ENCODE measurements at regions not wholly inside any gene's neighbourhood (a gene's known extent, or its start where the extent isn't known, plus 50 kb on each side); places are given as distances from the start of the nearest gene placed in this dataset.

DNA sequence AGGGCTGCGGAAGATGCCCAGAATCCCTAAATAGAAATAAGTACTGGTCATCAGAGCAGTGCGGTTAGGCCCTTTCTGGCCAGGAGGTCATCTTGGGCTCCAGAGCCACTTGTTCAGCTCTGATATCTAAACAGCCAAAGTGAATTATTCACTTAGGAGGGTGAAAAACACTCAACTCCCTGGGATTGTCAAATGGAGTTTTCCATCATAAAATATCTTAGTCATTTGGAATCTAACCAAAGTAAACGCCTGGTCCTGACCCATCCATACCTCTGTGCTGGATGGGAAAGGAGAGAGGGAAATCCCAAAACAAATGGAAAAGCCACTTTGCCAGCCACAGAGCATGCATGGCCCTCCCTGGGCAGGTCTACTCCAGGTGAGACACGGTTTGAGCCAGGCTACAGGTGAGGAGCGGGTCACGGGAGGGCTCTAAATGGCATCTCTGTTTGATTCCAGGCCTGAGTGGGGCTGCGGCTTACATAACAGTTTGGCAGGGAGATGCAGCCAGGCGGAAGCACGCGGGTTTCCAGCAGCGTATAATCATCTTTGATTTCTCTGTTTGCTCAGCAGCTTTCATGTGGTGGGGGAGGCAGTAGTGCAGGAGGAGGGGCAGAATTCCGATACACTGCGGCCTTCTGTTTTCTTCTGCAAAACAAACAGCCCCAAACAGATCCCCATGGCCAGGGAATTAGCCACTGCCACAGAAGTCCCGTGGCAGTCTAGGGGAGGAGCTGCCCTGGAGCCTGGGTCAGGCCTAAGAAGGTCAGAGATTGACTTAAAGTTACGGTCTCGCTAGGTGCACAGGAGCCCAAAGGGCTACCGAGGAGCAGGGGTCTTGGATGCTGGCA is 59.1 kb upstream of the ZNF648 start:
- TF ChIP-seq, protein P1, sequence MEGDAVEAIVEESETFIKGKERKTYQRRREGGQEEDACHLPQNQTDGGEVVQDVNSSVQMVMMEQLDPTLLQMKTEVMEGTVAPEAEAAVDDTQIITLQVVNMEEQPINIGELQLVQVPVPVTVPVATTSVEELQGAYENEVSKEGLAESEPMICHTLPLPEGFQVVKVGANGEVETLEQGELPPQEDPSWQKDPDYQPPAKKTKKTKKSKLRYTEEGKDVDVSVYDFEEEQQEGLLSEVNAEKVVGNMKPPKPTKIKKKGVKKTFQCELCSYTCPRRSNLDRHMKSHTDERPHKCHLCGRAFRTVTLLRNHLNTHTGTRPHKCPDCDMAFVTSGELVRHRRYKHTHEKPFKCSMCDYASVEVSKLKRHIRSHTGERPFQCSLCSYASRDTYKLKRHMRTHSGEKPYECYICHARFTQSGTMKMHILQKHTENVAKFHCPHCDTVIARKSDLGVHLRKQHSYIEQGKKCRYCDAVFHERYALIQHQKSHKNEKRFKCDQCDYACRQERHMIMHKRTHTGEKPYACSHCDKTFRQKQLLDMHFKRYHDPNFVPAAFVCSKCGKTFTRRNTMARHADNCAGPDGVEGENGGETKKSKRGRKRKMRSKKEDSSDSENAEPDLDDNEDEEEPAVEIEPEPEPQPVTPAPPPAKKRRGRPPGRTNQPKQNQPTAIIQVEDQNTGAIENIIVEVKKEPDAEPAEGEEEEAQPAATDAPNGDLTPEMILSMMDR (conservative IDR thresholded peaks at IDR 0.05 in 1 of 2, IDR thresholded peaks at IDR 0.05 in 1 of 2; ENCODE audit: low read depth in 1 of 2, low read length in 2 of 2): no peak
- TF ChIP-seq EZH2 (IDR thresholded peaks at IDR 0.05; ENCODE audit: low read length, missing control alignments): no peak
- Histone ChIP-seq H3K36me3 (ENCODE audit: control insufficient read depth, insufficient read depth, low read length) (no peaks in the 10 kb centered on the region), H3K27me3 (ENCODE audit: control insufficient read depth, insufficient read depth, low read length) (no peaks in the 10 kb centered on the region), H3K4me1 (ENCODE audit: control insufficient read depth, extremely low read depth, insufficient read depth, low read length) (no peaks in the 10 kb centered on the region), H3K9me3 (ENCODE audit: control insufficient read depth, insufficient read depth, low read depth, low read length) (no peaks in the 10 kb centered on the region), H3K4me2 (ENCODE audit: extremely low read depth, insufficient read depth, low read length) (no peak overlapping the region), H4K20me1 (ENCODE audit: control insufficient read depth, extremely low read depth, insufficient read depth, low read length) (no peaks in the 10 kb centered on the region), H3K9ac (ENCODE audit: insufficient read depth, low read length) (no peak overlapping the region), H3K4me3 (replicated peaks in 1 of 4; ENCODE audit: control extremely low read depth in 1 of 4, insufficient read depth in 1 of 4, low read depth in 3 of 4, low read length in 4 of 4) (no peak overlapping the region), H3K27ac (ENCODE audit: insufficient read depth, low read length) (no peak overlapping the region), H3K79me2 (ENCODE audit: control insufficient read depth, insufficient read depth, low read length) (no peaks in the 10 kb centered on the region), H2AFZ (ENCODE audit: low read length) (no peak overlapping the region)
- DNase-seq (ENCODE audit: low read depth in 2 of 2): peak in 1 of 2 donors; percentile 80

DNA sequence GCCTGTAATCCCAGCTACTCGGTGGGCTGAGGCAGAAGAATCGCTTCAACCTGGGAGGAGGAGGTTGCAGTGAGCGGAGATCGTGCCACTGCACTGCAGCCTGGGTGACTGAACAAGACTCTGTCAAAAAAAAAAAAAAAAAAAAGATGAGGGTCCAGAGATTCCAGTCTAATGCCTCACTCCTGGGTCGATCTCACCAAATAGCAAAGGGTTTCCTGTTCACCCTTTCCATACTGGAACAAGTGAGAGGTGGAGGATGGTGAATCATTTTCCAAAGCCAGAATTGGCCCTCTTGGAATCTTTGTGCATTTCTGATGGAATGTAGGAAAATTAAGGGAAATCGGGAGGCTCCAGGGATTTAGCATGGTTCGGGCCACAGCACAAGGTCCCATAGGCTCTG is 58.1 kb upstream of the ZNF648 start:
- Histone ChIP-seq H3K4me3 (replicated peaks in 1 of 4; ENCODE audit: control extremely low read depth in 1 of 4, insufficient read depth in 1 of 4, low read depth in 3 of 4, low read length in 4 of 4) (no peak overlapping the region), H3K4me1 (ENCODE audit: control insufficient read depth, extremely low read depth, insufficient read depth, low read length) (no peaks in the 10 kb centered on the region), H3K36me3 (ENCODE audit: control insufficient read depth, insufficient read depth, low read length) (no peaks in the 10 kb centered on the region), H3K79me2 (ENCODE audit: control insufficient read depth, insufficient read depth, low read length) (no peaks in the 10 kb centered on the region), H3K9ac (ENCODE audit: insufficient read depth, low read length) (no peak overlapping the region), H4K20me1 (ENCODE audit: control insufficient read depth, extremely low read depth, insufficient read depth, low read length) (no peaks in the 10 kb centered on the region), H3K4me2 (ENCODE audit: extremely low read depth, insufficient read depth, low read length) (no peak overlapping the region), H3K27ac (ENCODE audit: insufficient read depth, low read length) (no peak overlapping the region), H3K27me3 (ENCODE audit: control insufficient read depth, insufficient read depth, low read length) (no peaks in the 10 kb centered on the region), H3K9me3 (ENCODE audit: control insufficient read depth, insufficient read depth, low read depth, low read length) (no peaks in the 10 kb centered on the region), H2AFZ (ENCODE audit: low read length) (no peak overlapping the region)
- peak in 1 of 2 donors; percentile 53 for DNase-seq (ENCODE audit: low read depth in 2 of 2)
- TF ChIP-seq EZH2 (IDR thresholded peaks at IDR 0.05; ENCODE audit: low read length, missing control alignments): no peak

DNA sequence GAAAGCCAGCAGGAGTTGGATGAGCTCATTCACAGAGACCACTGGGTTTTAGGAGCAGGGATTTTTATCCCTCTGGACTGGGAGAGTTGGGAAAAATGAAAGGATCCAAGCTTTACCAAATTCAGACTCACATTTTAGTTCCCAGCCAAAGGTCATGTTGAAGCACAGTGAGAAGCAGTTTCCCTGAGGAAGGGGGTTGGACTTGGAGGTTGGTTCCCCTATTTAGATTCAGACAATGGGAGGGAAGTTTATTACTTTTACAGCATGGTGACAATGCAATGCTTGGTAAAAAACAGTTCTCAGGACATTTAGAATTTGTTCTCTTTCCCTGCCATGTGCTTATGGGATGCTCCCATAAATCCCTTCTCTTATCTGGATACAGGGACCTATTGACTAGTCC is 57.3 kb upstream of the ZNF648 start:
- Histone ChIP-seq H3K36me3 (ENCODE audit: control insufficient read depth, insufficient read depth, low read length) (no peaks in the 10 kb centered on the region), H3K4me1 (ENCODE audit: control insufficient read depth, extremely low read depth, insufficient read depth, low read length) (no peaks in the 10 kb centered on the region), H3K4me3 (replicated peaks in 1 of 4; ENCODE audit: control extremely low read depth in 1 of 4, insufficient read depth in 1 of 4, low read depth in 3 of 4, low read length in 4 of 4) (no peak overlapping the region), H3K4me2 (ENCODE audit: extremely low read depth, insufficient read depth, low read length) (no peak overlapping the region), H3K27me3 (ENCODE audit: control insufficient read depth, insufficient read depth, low read length) (no peaks in the 10 kb centered on the region), H3K79me2 (ENCODE audit: control insufficient read depth, insufficient read depth, low read length) (no peaks in the 10 kb centered on the region), H3K9ac (ENCODE audit: insufficient read depth, low read length) (no peak overlapping the region), H3K27ac (ENCODE audit: insufficient read depth, low read length) (no peak overlapping the region), H4K20me1 (ENCODE audit: control insufficient read depth, extremely low read depth, insufficient read depth, low read length) (no peaks in the 10 kb centered on the region), H2AFZ (ENCODE audit: low read length) (no peak overlapping the region), H3K9me3 (ENCODE audit: control insufficient read depth, insufficient read depth, low read depth, low read length) (no peaks in the 10 kb centered on the region)
- no peak for TF ChIP-seq EZH2 (IDR thresholded peaks at IDR 0.05; ENCODE audit: low read length, missing control alignments)
- TF ChIP-seq, protein P1 (conservative IDR thresholded peaks at IDR 0.05 in 1 of 2, IDR thresholded peaks at IDR 0.05 in 1 of 2; ENCODE audit: low read depth in 1 of 2, low read length in 2 of 2): no peak
- no peak for DNase-seq (ENCODE audit: low read depth in 2 of 2)
